Stimulated activated CD4-positive, alpha-beta T cell treated with anti-CD3 and anti-CD28 coated beads, Interleukin-1b, Interleukin-23, amount 100 ng/mL, for 48 hours (primary cell): ENCODE measurements at regions not wholly inside any gene's neighbourhood (a gene's known extent, or its start where the extent isn't known, plus 50 kb on each side); places are given as distances from the start of the nearest gene placed in this dataset.

Experiments used
- DNase-seq: peaks from one replicate; pipeline ENCODE4 v3.0.0-alpha.2; 2020

DNA sequence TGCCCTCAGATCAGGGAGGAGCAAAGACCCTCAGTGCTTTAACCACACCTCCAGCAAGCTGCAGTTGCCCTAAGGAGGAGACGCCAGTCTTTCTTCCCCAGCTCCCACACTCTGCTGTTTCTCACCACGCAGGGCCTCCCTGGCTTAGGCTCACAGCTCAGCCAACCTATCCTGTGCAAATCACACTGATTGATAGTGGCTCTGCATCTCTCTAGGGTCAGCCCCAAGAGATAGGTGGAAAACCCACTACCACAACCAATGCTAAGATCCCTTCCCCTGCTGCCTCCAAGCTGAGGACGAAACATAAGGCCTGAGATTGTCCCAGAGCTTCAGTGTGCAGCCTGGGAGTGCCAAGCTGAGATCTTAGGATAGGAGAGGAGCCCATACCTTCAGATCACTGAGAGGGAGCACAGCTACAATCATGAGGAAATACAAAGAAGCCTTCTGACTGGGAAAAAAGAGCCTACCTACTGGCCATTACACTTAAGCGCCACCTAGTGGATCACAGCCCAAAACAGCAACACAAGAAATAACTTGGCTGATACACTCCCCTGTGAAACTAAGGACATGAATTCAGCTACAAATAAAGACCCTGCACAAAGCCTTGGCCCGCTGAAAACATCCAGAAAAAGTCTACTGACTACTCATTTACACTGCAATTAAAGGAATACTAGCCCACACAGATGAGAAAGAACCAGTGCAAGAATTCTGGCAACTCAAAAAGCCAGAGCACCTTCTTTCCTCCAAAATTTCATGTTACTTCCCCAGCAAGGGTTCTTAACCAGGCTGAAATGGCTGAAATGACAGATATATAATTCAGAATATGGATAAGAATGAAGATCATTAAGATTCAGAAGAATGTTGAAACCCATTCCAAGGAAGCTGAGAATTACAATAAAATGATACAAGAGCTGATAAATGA, 271.5 kb upstream of the DCBLD2 start:
- DNase-seq = peak; percentile 7

- no peak for DNase-seq
Observed at GRCh38 chr3:99171800-99172199, 270.3 kb upstream of the DCBLD2 start.

DNA sequence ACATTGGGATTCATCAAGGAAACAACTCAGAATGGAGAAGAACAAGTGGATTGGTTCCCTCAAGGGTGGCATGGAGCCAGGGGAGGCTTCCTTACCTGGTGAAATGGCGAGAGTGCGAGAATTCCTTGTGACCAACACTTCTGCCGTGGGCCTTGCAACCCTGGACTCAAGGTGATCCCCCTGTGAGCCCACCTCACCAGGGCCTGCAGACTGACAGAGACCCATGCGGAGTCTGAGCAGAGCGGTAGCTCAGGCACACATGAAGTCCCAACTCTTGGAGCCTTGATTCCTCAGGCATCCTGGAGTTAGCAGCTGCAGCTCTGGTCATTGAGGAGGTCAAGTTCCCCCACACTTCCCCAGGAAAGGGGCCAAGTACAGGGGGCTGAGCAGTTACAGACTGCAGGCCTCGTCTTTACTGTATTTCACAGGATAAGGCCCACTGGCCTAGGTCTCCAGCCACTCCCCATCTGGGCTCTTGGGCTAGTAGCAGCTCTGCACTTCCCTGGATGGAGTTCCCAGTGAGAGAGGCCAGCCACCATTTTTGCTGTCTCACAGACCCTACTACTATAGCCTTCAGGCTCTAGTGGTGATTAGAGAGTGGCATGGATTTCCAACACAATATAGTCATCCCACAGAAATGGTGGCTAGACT, 269.5 kb upstream of the DCBLD2 start:
- no peak for DNase-seq

GRCh38 chr3:99167071-99167470, 265.6 kb upstream of the DCBLD2 start:
- DNase-seq = no peak

GRCh38 chr3:99163314-99163713, 261.8 kb upstream of the DCBLD2 start:
- DNase-seq = no peak

DNA sequence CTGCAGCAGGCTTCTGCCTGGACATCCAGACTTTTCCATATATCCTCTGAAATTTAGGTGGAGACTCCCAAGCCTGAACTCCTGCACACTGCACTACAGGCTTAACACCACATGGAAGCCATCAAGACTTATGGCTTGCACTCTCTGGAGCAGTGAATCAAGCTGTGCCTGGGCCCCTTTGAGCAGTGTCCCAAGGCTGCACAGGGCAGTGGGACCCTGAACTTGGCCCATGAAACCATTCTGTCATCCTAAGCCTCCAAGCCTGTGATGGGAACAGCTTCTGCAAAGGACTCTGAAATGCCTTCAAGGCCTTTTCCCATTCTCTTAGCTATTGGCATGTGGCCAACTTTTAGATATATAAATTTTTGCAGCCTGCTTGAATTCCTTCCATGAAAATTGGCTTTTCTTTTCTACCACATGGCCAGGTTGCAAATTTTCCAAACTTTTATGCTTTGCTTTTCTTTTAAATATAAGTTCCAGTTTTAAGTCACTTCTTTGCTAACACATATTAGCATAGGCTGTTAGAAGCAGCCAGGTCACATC, 257.8 kb upstream of the DCBLD2 start:
- DNase-seq = no peak

DNA sequence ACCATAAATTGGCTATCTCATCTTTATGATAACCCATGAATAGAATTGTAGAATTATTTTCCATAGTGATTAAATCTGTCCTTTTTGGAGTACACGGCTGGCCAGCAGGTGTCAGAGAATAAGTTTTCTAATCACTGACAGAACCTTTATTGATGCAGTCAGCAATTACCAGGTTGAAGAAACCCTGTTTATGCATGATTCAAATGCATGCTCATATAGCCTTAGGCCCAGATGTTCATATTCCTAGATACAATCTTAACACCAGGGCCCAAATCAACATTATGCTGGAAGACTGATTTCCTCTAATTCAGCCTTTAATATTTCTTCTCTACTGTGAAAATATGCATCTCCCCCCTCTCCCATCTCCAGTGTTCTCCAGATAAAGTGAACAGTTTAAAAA, 243.5 kb upstream of the DCBLD2 start:
- no peak for DNase-seq

DNA sequence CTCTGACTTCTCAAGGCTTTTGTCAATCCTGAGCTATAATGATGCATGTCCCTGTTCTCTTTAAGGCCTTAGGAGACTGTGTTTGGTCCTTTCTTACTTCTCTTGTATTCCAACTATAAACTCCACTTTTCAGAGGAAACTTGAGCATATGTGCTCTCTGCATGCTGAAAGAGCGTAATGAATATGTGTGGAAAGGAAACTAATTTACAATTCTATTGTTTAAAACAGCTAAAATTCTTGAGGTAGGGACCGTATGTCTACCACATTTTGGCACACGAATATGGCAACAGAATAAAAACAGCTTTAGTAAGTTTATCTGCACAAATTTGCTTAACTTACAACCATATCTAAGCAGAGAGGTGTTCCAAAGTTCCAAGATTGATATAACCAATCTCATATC, 242.0 kb upstream of the DCBLD2 start:
- DNase-seq = no peak

- DNase-seq = no peak
Observed at GRCh38 chr3:99134986-99135385, 233.5 kb upstream of the DCBLD2 start.

- DNase-seq = no peak
Observed at GRCh38 chr3:99131876-99132275, 230.4 kb upstream of the DCBLD2 start.

- no peak for DNase-seq
Observed at GRCh38 chr3:99128725-99129505, 227.4 kb upstream of the DCBLD2 start.

GRCh38 chr3:99128235-99128634, 226.7 kb upstream of the DCBLD2 start:
- no peak for DNase-seq

DNA sequence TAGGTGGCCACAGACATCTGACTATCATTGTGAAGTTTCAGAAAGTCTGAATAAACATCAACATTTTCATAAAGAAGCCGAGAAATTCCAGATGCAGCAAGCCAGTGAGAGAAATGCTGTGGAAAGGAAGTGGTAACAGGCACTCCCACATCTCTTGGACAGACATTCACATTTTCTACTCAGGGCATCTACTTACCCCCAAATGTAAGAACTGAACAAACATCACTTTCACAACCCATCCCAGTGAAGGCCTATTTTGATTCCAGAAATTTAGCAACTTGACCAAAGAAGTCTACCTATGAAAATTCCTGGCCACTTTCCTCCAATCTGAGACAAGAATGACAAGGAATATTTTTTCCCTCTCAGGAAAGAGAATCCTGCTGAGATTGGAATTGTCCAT, 224.8 kb upstream of the DCBLD2 start:
- no peak for DNase-seq

- DNase-seq = no peak
Observed at GRCh38 chr3:99119385-99119784, 217.9 kb upstream of the DCBLD2 start.

GRCh38 chr3:99118381-99118780, 216.9 kb upstream of the DCBLD2 start:
- no peak for DNase-seq

DNA sequence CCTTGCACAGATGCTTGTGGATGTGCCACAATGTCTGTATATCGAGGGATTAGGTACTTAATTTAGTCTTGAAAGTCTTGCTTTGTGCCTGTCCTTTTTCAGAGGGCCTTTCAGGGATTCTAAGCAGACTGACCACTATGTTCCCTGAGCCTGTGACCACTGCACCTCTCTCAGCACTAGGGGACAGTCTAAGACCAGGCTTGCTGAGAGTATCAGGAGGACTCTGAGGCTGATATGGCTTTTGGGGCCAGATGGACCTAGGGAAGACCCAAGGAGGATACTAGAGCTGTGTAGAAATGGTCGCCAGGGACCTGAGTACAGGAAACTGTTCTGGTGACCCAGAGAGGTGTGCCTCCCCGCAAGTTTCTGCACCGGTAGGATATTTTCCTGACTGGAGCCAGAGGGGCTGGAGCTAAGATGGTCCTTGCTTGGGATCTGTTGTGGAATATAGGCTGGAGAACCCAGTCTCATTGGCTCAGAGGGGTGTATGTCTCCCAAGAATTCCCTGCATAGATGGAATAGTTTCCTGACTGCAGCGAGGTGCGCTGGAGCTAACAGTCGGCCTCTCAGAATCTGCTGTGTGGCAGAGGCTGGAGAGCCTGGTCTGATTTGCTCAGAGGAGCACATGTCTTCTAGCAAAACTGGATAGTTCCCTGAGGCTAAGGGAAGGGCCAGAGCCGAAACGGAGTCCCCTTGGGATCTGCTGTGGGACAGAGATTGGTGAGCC, 213.2 kb upstream of the DCBLD2 start:
- no peak for DNase-seq

DNA sequence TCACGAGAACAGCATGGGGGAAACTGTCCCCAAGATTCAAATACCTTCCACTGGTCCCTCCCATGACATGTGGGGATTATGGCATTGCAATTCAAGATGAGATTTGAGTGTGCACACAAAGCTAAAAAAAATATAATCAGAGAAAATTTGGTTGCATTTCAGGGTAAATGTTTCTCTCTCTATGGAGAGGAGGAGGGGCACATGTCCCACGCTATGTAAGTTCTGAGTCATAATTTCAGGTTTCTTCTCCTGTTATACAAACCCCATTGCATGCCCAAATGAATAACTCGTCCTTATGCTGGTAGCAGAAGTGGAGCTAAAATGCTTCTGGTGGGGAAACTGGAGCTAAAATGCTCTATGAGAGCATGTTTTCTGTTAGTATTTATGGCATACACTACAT, 209.7 kb upstream of the DCBLD2 start:
- no peak for DNase-seq

GRCh38 chr3:99110401-99110800, 208.9 kb upstream of the DCBLD2 start:
- no peak for DNase-seq

DNA sequence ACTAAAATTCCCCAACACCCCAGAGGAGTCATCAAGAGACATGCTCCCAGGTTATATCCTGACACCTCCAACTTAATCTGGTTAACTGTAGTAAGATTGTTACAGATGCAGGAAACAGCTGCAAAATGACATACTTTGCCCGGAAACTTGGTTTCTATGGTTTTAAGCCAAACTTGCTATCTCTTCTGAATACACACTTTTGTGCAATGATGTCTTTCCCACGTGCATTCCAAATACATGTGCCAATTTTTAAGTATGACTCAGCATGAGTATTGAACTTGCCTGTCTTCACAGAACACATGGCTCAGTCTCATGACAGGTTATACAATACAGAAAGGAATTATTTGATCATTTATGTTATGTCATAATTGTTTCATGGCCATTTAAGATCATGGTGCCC, 207.0 kb upstream of the DCBLD2 start:
- no peak for DNase-seq

DNA sequence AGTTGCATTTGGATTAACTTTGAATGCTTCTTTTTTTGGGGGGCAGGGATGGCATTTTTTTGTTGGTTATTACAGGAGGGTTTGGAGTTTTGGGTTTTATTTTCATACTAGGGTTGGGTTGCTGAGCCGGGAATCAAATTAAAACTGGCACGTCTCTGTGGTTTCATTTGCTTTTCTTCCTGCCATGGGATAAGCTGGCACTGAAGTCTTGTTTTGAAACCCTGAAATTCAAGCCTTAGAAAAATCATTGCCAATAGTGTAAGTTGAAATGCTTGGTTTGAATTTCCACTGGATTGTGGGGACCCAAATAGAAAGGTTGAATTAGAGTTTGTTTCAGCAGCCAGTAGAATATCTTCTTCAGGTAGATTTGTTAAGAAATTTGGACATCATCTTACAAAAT, 193.1 kb upstream of the DCBLD2 start:
- DNase-seq = no peak

GRCh38 chr3:99087277-99087676, 185.8 kb upstream of the DCBLD2 start:
- no peak for DNase-seq

DNA sequence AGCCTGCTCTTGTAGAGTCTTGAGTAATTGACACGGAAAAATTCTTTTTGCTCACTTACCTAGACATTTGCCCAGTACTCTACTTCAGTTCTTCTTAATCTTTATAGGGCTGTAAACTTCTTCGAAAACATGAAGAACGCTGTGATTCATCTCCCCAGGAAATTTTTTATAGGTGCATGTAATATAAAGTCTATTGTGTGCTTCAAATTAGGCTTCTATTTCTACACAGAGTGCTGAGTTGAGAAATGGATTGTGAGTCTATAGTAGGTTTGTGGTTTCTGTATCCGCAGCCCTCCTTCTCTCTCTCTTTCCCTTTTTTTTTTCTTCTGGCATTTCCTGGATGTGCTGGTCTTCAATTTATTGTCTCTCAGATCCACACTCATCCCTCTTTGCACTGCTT, 183.3 kb upstream of the DCBLD2 start:
- no peak for DNase-seq

- DNase-seq = no peak
Observed at GRCh38 chr3:99084156-99084555, 182.7 kb upstream of the DCBLD2 start.
